GM10248 (cell line): ENCODE measurements at regions not wholly inside any gene's neighbourhood (a gene's known extent, or its start where the extent isn't known, plus 50 kb on each side); places are given as distances from the start of the nearest gene placed in this dataset.

ENCODE experiments used
- CTCF ChIA-PET: fragments of 300-600 bp; sonication (Branson Sonifier 250); formaldehyde crosslinking; extraction: SDS; loops from one replicate; lab custom pipeline; 2021; ENCODE audit warnings: antibody characterized with exemption; lab: Yijun Ruan, JAX
- POLR2A ChIA-PET: fragments of 350-650 bp; sonication (Branson Sonifier 250); formaldehyde crosslinking; extraction: SDS; loops from one replicate; lab custom pipeline; 2020; ENCODE audit warnings: antibody characterized with exemption; lab: Yijun Ruan, JAX
- DNase-seq: peaks from one replicate; pipeline ENCODE4 v3.0.0; 2012; ENCODE audit errors: extremely low spot score
- TF ChIP-seq, protein P1 (sequence below): IDR thresholded peaks from 2 replicates; pipeline ENCODE4 v1.5.1; 2012; ENCODE audit warnings: mild to moderate bottlenecking, low read depth; ENCODE audit errors: extremely low read depth, missing control alignments, control extremely low read depth

DNA sequence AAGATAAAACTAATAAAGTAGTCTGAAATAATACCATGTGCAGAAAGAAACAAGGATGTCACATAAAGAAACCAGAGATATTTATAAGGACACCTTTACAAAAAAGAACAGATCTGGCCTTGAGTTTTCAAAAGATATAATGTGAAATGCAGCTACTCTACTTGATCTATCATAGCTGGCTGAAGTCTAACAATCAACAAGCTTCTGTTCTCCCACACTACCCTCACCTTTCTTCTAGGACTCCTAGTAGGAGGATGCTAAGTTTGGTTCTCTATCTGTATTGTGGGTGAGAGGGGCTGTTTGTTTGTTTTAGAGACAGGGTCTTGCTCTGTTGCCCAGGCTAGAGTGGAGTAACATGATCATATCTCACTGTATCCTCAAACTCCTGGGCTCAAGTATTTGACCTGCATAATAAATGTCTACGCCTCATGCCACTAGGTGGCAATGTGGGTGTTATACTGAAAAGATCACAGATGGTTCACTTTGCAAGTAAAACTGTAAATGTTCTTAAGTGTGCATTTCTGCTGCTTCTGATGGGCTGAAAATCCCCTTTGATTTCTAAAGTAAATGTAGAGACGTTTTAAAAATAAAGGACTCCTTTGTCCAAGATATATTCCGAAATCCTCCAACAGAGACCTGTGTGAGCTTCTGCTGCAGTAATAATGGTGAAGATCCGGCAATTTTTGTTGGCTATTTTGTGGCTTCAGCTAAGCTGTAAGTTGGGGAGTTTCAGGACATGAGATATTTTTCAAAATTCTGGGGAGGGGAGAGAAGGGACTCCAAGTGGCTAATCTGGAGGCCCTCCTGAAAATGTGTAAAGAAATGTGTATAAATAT is 269.3 kb downstream of the DAD1 start:
- POLR2A ChIA-PET: interaction anchor here (0.6 kb wide), 1 partner anchor 154 kb away, joined by 3 read pairs; no protein-coding TSS in a partner anchor

DNA sequence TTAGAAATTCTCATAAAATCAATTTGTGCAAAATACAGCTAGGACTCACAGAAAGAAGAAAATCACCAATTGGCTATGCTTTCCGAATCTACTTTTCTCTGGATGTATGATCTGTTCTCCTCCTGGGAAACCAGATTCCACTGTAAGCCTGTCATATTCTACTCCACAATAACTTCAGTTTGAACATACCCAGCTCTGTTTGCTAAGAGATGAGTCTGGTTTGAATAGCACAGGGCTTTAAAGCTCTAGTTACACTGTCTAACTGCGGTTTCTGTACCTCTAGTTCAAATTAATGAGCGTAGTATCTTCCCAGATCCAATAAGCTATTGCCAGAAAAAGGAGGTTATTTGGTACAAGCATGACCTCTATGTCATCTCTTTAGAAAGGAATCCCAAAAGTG is 270.1 kb downstream of the DAD1 start:
- POLR2A ChIA-PET: no interaction called here
- CTCF ChIA-PET: interaction anchor here (0.7 to 10.8 kb wide), 46 partner anchors 9 to 554 kb away, joined by 3 to 135 read pairs (median 4); no protein-coding TSS in a partner anchor
- no peak for DNase-seq
- TF ChIP-seq, protein P1, sequence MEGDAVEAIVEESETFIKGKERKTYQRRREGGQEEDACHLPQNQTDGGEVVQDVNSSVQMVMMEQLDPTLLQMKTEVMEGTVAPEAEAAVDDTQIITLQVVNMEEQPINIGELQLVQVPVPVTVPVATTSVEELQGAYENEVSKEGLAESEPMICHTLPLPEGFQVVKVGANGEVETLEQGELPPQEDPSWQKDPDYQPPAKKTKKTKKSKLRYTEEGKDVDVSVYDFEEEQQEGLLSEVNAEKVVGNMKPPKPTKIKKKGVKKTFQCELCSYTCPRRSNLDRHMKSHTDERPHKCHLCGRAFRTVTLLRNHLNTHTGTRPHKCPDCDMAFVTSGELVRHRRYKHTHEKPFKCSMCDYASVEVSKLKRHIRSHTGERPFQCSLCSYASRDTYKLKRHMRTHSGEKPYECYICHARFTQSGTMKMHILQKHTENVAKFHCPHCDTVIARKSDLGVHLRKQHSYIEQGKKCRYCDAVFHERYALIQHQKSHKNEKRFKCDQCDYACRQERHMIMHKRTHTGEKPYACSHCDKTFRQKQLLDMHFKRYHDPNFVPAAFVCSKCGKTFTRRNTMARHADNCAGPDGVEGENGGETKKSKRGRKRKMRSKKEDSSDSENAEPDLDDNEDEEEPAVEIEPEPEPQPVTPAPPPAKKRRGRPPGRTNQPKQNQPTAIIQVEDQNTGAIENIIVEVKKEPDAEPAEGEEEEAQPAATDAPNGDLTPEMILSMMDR: no peak

More for the DNA sequence above, 269.3 kb downstream of the DAD1 start:
- DNase-seq: peak; percentile 52
- CTCF ChIA-PET: interaction anchor here (0.7 to 10.8 kb wide), 58 partner anchors 9 to 554 kb away, joined by 3 to 135 read pairs (median 4); no protein-coding TSS in a partner anchor
- TF ChIP-seq, protein P1: peak; percentile 79

DNA sequence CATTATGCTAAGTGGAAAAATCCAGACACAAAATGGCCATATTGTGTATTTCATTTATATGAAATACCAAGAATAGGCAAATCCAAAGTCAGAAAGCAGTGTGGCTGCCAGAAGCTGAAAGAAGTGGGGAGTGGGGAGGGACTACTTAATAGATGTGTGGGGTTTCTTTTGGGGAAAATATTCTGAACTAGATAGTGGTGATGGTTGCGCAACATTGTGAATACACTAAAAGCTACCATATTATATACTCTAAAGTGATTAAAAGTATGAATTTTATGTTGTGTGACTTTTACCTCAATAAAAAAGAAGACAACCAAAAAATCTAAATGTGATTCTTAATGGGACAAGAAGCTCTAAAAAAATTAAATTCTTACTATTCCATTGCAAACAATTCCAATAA is 272.6 kb downstream of the DAD1 start:
- TF ChIP-seq, protein P1: no peak
- POLR2A ChIA-PET: no interaction called here
- CTCF ChIA-PET: interaction anchor here (0.9 to 10.8 kb wide), 6 partner anchors 9 to 336 kb away, joined by 3 to 135 read pairs (median 4); no protein-coding TSS in a partner anchor
- no peak for DNase-seq

DNA sequence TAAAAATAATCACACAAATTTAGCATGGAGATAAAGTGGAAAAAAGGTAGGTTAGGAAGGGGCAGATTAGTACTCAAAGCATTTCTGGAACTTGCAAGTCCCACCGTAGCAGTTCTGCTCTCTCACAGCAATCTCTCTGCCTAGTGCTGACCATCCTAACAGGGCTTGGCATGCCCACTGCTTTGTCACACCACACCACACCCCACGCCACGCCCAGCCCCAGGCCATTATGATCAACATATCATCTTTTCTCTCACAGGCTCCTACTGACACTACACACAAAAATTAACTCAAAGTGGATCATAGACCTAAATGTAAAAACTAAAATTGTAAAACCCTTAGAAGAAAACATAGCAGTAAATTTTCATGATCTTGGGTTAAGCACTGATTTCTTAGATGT is 273.7 kb downstream of the DAD1 start:
- TF ChIP-seq, protein P1: no peak
- ChIA-PET CTCF (interaction anchor here (0.7 to 2.6 kb wide), 15 partner anchors 9 to 538 kb away, joined by 3 to 18 read pairs (median 3); no protein-coding TSS in a partner anchor), POLR2A (no interaction called here)
- no peak for DNase-seq

DNA sequence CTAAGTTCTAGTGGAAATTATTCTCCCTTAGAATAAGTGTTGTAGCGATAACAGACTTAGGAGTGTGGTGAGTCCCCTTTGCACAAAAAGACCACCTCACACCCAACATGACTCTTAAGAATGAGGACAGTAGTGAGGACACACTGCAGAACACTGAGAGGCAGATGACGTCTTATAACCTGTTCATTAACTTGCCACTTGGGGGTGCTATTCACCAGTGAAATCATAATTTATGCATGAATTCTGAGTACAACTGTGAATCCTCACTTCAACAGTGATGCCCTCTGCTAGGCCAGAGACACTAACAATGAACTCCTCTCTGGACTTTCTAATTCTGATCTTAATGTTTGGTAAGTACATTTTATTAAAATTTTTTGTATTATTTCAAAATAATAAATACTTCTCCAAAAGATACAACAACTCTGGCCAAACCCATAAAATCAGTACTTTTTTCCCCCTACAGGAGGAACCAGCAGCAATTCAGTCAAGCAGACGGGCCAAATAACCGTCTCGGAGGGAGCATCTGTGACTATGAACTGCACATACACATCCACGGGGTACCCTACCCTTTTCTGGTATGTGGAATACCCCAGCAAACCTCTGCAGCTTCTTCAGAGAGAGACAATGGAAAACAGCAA is 274.7 kb downstream of the DAD1 start:
- ChIA-PET CTCF (interaction anchor here (0.7 to 2.6 kb wide), 19 partner anchors 10 to 539 kb away, joined by 3 to 18 read pairs (median 3); no protein-coding TSS in a partner anchor), POLR2A (no interaction called here)
- TF ChIP-seq, protein P1: peak; percentile 71
- DNase-seq: peak; percentile 68

DNA sequence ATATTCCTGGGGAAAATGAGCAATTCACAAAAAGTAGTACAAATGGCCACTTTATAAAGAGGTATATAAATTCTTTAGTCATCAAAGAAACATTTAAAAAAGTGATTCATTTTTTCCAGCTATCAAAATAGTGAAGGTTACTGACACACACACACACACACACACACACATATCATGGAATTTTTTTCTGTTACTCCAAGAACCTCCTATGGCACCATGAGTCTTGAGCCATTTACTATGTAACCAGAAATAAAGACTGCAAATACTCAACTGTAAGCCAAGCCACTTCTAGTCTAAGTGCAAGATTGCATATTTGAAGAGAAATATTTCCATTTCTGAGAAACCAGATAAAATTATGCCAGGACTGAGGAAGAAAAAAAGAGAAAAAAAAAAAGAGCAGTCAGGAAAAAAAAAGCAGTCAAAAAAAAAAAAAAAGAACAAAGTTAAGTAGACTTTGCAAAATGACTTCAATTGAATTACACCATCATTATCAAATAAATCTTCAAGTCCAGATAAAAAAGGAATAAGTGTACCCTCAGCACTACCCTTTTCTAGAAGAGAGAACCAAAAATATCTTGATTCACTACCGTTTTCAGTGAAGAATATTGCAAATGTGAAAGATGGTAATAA is 275.7 kb downstream of the DAD1 start:
- POLR2A ChIA-PET: no interaction called here
- no peak for DNase-seq
- CTCF ChIA-PET: interaction anchor here (0.7 to 2.6 kb wide), 11 partner anchors 9 to 257 kb away, joined by 3 to 18 read pairs (median 3); no protein-coding TSS in a partner anchor
- TF ChIP-seq, protein P1: no peak
